ENCODE measurements at regions not wholly inside any gene's neighbourhood (a gene's known extent, or its start where the extent isn't known, plus 50 kb on each side); places are given as distances from the start of the nearest gene placed in this dataset.
"Not testable (repeated sequence)": the region's sequence is repeated elsewhere in the genome, so short reads cannot be mapped to it uniquely, and the experiment has no call there.

DNA sequence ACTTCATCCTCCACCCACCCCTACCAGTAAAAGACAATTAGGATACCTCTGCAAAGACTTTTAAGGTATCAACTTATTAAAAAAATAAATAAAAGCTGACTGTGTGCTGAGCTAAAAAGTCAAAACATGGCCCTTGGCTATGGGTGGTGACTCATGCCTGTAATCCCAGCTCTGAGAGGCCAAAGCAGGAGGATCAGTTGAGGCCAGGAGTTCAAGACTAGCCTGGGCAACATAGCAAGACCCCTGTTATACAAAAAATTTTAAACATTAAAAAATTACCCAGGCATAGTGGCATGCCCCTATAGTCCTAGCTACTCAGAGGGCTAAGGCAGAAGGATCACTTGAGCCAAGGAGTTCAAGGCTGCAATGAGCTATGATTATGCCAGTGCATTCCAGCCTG, 110.8 kb upstream of the FOXN2 start:
- Histone ChIP-seq H3K36me3 (ENCODE audit: insufficient read depth) (no peaks in the 10 kb centered on the region), H3K4me3 (ENCODE audit: low read depth, low read length) (no peak overlapping the region), H3K4me1 (ENCODE audit: insufficient read depth) (no peaks in the 10 kb centered on the region), H3K27ac (ENCODE audit: low read depth) (no peak overlapping the region)
- DNase-seq (ENCODE audit: extremely low spot score), result no peak

DNA sequence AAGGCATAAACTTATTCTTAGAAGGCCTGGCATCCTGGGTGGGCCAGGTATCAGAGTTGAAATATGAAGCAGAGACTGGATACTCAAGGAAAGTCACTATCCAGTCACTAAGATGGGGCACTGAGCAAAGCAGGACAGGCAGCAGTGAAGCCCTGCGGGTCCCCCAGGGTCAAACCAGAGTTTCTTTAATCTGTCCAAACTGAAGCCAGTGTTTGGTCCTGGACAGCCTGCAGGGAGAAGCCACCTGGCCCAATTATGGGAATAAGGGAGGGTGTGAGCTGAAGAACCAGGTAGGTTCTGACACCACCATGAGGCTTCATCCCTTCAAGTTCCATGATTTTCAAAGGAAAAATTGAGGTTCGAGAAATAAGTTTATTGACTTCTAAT, 109.7 kb upstream of the FOXN2 start:
- no peak for DNase-seq (ENCODE audit: extremely low spot score)
- no peaks in the 10 kb centered on the region for H3K4me1 ChIP-seq (ENCODE audit: insufficient read depth)
- 90% methylated on average over 2 of the region's 2 CpGs for WGBS
- no peak overlapping the region for H3K27ac ChIP-seq (ENCODE audit: low read depth)
- H3K36me3 ChIP-seq (ENCODE audit: insufficient read depth), result no peaks in the 10 kb centered on the region
- no peak overlapping the region for H3K4me3 ChIP-seq (ENCODE audit: low read depth, low read length)

DNA sequence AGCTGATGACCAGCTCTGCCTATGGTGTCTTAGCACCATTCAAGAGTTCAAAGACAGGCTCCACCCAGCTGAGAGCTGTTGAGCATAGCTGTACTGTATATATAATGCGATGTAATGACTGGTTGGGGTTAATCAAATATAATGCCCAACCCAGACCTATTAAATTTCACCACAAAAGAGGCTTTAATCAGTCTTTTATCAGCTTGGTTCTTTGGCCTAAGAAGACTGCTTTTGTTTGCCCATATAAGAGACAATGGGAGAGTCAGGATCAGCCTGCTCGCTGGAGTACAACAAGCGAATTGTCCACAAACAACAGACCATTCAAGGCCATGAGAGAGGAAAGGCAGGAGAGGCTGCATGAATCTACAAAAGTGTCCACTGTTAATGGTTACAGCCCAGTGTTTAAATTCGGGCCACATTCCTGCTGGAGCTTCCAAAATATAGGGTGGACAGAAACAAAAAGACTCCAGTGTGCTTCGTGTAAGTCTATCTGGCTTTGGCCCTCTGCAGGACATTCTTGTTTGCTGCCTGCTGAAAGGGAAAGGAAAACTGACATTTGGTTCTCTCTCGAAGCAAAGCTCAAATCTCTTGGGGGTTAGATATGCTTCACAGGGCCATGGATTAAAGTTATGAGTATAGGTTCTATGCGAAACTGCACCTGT, 109.2 kb upstream of the FOXN2 start:
- 75% methylated on average over 7 of the region's 7 CpGs for WGBS
- no peak for DNase-seq (ENCODE audit: extremely low spot score)
- no peaks in the 10 kb centered on the region for H3K36me3 ChIP-seq (ENCODE audit: insufficient read depth)
- no peaks in the 10 kb centered on the region for H3K4me1 ChIP-seq (ENCODE audit: insufficient read depth)
- H3K4me3 ChIP-seq (ENCODE audit: low read depth, low read length), result no peak overlapping the region
- H3K27ac ChIP-seq (ENCODE audit: low read depth), result no peak overlapping the region

DNA sequence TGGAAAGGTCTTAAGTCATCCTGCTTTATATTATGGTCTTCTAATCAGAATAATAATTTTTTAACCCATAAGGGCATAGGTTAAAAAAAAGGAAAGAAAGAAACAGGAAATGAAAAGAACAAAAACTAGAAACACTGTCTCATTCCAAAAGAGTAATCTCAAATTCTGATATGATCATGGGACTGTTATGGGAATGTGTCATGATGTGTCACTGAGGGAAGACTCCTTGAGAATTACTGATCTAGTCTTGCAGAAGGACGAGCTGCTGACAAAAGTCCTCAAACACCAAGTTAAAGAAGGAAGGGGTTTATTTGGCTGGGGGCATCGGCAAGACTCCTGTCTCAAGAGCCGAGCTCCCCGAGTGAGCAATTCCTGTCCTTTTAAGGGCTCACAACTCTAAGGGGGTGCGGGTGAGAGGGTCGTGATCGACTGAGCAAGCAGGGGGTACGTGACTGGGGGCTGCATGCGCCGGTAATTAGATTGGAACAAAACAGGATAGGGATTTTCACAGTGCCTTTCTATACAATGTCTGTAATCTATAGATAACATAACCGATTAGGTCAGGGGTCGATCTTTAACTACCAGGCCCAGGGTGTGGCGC, 108.3 kb upstream of the FOXN2 start:
- WGBS, result 89% methylated on average over 12 of the region's 13 CpGs
- H3K36me3 ChIP-seq (ENCODE audit: insufficient read depth); H3K4me3 ChIP-seq (ENCODE audit: low read depth, low read length); DNase-seq (ENCODE audit: extremely low spot score); H3K4me1 ChIP-seq (ENCODE audit: insufficient read depth); H3K27ac ChIP-seq (ENCODE audit: low read depth): not testable (repeated sequence)

DNA sequence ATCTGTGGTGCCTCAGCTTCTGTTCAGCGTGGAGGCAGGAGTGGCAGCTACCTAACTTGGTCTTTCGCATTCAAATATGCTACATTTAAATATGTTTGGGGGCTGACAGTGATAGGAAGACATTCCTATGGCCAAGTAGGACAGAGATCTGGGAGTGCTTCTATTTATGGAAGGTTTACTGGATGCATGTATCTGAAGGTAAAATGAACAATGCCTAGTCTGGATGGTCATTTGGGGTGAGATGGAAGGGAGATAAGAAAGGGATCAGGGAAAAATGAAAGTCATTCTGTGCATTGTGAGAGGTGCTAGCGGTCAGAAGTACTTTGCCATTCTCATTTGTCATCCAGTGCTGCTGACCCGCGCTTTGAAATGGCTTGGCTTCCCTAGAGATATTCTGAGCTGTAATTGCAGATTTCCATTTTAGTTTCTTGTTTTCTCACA, 107.3 kb upstream of the FOXN2 start:
- no peaks in the 10 kb centered on the region for H3K4me1 ChIP-seq (ENCODE audit: insufficient read depth)
- DNase-seq (ENCODE audit: extremely low spot score), result no peak
- no peak overlapping the region for H3K27ac ChIP-seq (ENCODE audit: low read depth)
- no peaks in the 10 kb centered on the region for H3K36me3 ChIP-seq (ENCODE audit: insufficient read depth)
- H3K4me3 ChIP-seq (ENCODE audit: low read depth, low read length), result no peak overlapping the region
- 71% methylated on average over 5 of the region's 5 CpGs for WGBS

DNA sequence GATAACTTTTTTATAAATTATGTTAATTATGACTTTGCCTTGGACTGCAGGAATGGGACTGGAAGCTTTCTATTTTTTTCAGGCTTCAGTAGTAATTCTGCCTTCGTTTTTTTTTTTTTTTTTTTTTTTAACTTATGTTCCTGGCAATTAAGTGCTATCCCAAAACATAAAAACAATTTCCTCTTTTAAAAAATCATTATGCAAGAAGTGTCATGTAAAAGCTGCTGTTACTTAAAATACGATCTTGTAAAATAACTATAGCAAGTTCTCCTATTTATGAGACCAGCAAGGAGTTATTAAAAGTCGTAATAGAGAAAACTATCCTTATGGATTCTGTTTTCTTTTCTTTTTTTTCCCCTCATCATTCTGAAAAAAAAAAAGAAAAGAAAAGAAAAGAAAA, 106.6 kb upstream of the FOXN2 start:
- Histone ChIP-seq H3K4me1 (ENCODE audit: insufficient read depth) (no peaks in the 10 kb centered on the region), H3K36me3 (ENCODE audit: insufficient read depth) (no peaks in the 10 kb centered on the region), H3K4me3 (ENCODE audit: low read depth, low read length) (no peak overlapping the region), H3K27ac (ENCODE audit: low read depth) (no peak overlapping the region)
- 67% methylated on average over 3 of the region's 3 CpGs for WGBS
- no peak for DNase-seq (ENCODE audit: extremely low spot score)

DNA sequence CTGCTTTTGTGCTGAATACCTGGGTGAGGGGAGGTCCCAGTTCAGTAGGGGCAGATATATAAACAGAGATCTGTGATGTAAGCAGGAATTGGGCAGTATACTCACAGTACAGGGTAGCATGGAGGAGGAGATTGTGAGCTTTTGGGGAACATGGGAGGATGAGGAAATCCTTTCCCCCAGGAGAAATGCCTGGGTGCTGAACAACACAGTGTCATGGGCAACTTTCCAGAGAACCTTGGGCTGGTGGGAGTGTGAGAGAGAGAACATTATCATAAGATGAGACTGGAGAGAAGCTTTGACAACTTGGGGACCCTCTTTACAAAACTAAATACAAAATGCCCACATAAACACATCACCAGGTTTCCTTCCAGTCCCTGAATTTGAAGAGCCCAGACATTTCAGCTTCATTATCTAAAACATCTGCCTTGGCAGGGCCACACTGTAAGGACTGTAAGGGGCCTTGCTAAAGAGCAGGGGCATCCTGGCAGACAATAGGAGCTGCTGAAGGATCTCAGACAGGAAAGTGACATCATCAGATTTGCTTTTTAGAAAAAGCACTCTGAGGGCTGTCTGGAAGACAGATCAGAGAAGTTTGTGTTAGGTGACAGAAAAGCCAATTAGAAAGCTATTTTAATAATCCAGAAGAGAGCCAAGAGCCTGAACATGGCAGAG, 105.1 kb upstream of the FOXN2 start:
- no peak overlapping the region for H3K27ac ChIP-seq (ENCODE audit: low read depth)
- H3K4me3 ChIP-seq (ENCODE audit: low read depth, low read length), result no peak overlapping the region
- DNase-seq (ENCODE audit: extremely low spot score), result no peak
- H3K4me1 ChIP-seq (ENCODE audit: insufficient read depth), result no peaks in the 10 kb centered on the region
- no peaks in the 10 kb centered on the region for H3K36me3 ChIP-seq (ENCODE audit: insufficient read depth)

DNA sequence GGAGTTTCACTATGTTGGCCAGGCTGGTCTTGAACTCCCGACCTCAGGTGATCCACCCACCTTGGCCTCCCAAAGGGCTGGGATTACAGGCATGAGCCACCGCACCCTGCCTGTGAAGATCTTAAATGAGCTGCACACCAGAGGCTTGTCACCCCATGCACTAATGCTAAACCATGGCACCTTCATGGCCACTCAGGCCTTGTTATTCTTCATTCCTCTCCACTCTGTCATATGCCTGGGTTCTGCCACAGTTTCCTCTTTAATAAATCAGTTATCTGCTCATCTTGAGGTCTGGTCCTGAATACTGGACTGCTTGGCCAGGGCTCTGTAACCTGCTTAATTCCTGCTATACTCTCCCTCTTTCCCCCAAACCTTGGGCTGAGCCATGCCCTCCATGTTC, 104.3 kb upstream of the FOXN2 start:
- 97% methylated on average over 2 of the region's 2 CpGs for WGBS
- Histone ChIP-seq H3K36me3 (ENCODE audit: insufficient read depth) (no peaks in the 10 kb centered on the region), H3K4me1 (ENCODE audit: insufficient read depth) (no peaks in the 10 kb centered on the region), H3K27ac (ENCODE audit: low read depth) (no peak overlapping the region), H3K4me3 (ENCODE audit: low read depth, low read length) (no peak overlapping the region)
- no peak for DNase-seq (ENCODE audit: extremely low spot score)

DNA sequence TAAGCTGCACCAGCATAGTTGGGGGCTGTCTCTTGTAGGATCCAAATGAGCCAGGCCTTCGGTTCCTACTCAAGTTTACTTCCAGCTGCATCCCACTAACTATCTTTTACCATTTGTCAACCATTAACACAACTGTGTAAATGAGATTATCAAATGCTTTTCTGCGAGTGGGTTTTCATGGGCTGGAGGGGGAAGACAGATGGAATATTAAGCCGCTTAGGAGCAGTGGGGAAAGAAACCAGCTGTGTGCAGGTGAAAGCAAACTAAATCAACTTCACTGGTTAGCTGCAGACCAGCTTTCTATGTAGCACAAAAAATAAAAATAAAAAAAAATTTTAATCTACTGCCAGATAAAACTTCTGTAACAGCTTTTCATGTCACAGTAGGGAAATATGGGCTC, 100.8 kb upstream of the FOXN2 start:
- 78% methylated on average over 3 of the region's 3 CpGs for WGBS

DNA sequence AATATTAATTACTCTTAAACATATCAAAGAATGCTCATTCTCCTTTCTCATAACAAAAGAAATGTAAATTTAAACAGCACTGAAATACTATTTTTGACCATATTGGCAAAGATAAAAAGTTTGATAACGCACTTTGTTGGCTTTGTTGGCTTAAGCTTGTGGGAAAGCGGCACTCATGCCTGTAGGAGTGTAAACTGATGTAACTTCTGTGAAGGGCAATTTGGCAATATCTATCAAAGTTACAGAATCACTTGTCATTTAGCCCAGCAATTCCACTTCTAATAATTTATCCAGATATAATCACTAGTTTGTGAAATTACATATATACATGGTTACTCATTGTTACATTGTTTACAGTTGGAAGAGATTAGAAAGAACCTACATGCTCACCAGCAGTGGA, 96.3 kb upstream of the FOXN2 start:
- no peak overlapping the region for H3K27ac ChIP-seq (ENCODE audit: low read depth)
- DNase-seq (ENCODE audit: extremely low spot score), result no peak
- no peak overlapping the region for H3K4me3 ChIP-seq (ENCODE audit: low read depth, low read length)
- no peaks in the 10 kb centered on the region for H3K4me1 ChIP-seq (ENCODE audit: insufficient read depth)
- no peaks in the 10 kb centered on the region for H3K36me3 ChIP-seq (ENCODE audit: insufficient read depth)
- WGBS, result 87% methylated on average over 2 of the region's 2 CpGs

More for the DNA sequence above, 100.8 kb upstream of the FOXN2 start:
- Histone ChIP-seq H3K27ac (ENCODE audit: low read depth) (no peak overlapping the region), H3K4me3 (ENCODE audit: low read depth, low read length) (no peak overlapping the region), H3K4me1 (ENCODE audit: insufficient read depth) (no peaks in the 10 kb centered on the region), H3K36me3 (ENCODE audit: insufficient read depth) (no peaks in the 10 kb centered on the region)
- DNase-seq (ENCODE audit: extremely low spot score), result no peak

DNA sequence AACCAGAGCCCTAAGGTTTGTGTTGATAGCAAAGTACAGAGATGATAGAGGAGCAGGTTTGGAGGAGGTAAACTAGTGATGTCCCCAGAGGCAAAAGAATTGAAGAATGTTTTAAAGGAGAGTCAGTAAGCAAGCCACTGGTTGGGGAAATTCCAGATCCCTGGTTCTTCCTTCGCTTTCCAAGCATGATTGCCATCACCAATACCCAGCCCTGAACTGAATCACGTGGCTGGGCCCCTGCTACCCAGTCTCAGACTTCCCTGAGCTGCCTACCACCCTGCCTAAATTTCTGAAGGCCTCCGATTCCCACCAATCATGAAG, 95.3 kb upstream of the FOXN2 start:
- H3K4me3 ChIP-seq (ENCODE audit: low read depth, low read length), result no peak overlapping the region
- no peak for DNase-seq (ENCODE audit: extremely low spot score)
- H3K36me3 ChIP-seq (ENCODE audit: insufficient read depth), result no peaks in the 10 kb centered on the region
- H3K4me1 ChIP-seq (ENCODE audit: insufficient read depth), result no peaks in the 10 kb centered on the region
- no peak overlapping the region for H3K27ac ChIP-seq (ENCODE audit: low read depth)
- 83% methylated on average over 3 of the region's 3 CpGs for WGBS

DNA sequence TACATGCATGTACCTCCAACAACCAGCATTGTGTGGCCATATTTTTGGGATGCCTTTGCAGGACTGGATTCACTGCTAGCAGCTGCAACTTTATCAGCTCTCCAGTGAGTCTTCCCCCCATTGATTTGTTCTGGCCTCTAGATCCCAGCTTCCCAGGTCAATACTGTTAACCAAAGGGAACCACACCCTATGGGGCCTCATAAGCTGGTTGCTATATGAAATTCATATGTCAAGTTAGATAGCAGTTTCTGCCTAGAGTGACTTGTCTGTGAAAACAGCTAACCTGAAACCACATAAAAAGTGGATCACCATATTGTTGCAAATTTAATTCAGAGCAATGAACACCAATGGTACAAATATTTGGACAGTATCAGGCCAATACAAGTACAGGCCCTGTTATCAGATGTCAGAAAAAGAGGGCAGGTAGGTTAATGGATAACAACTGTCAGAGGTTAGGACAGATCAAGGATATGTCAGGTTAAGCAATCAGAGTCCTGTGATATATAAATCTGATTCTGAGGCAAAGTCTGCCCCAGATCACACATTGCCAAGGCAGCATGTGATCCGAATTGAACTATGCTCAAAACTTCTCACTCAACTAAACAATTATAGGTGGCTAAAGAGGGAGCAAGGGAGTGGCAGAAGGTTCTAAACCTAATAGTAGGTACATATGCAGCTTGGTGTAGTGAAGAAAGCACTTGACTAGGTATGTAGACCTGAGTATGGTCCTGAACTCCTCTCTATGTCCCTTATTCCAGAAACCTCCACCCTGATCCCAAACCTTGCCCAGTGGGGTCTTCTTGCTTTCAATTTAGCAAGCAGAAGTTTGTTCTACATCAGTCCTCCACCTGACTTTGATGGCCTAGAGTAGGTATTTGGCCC, 94.7 kb upstream of the FOXN2 start:
- no peak overlapping the region for H3K4me3 ChIP-seq (ENCODE audit: low read depth, low read length)
- H3K36me3 ChIP-seq (ENCODE audit: insufficient read depth), result no peaks in the 10 kb centered on the region
- no peak overlapping the region for H3K27ac ChIP-seq (ENCODE audit: low read depth)
- whole genome bisulfite sequencing, result 88% methylated on average over 1 of the region's 1 CpG
- DNase-seq (ENCODE audit: extremely low spot score), result no peak
- no peaks in the 10 kb centered on the region for H3K4me1 ChIP-seq (ENCODE audit: insufficient read depth)

DNA sequence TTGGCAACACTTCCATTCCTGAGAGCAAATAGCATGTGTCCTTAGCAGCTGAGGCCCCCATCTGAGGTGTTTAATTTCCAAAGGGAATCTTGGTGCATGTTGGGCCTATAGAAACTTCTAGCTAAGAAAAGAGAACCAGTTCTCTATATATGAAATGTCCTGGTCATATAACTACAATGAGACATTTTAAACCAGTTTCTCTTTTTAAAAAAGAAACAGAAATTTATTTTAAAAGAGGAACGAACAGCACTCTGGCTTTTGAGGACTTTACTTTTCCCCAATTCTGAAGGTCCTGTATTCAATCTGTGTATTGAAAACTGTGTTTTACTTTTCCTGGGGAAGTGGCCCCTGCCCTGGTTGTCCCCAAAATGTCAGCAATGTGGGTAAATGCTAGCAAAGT, 94.0 kb upstream of the FOXN2 start:
- WGBS, result 88% methylated on average over 1 of the region's 1 CpG
- no peak for DNase-seq (ENCODE audit: extremely low spot score)
- Histone ChIP-seq H3K36me3 (ENCODE audit: insufficient read depth) (no peaks in the 10 kb centered on the region), H3K4me3 (ENCODE audit: low read depth, low read length) (no peak overlapping the region), H3K27ac (ENCODE audit: low read depth) (no peak overlapping the region), H3K4me1 (ENCODE audit: insufficient read depth) (no peaks in the 10 kb centered on the region)

Measured in urinary bladder (tissue), 3 donors.